GM12865 (cell line): ENCODE measurements at regions not wholly inside any gene's neighbourhood (a gene's known extent, or its start where the extent isn't known, plus 50 kb on each side); places are given as distances from the start of the nearest gene placed in this dataset.

ENCODE experiments used
- DNase-seq: peaks from one replicate; pipeline ENCODE4 v3.0.0; 2010; ENCODE audit warnings: low read depth
- H3K4me3 ChIP-seq: 2 replicates; pipeline ENCODE4 v1.5.1; 2011; ENCODE audit warnings: mild to moderate bottlenecking, low read depth, low read length, control low read depth
- TF ChIP-seq, protein P1 (sequence below): IDR thresholded peaks from 2 replicates; pipeline ENCODE4 v1.5.1; 2011; ENCODE audit warnings: low read length, control low read depth, low read depth, inconsistent platforms; ENCODE audit not compliant: insufficient read depth; ENCODE audit errors: missing control alignments

DNA sequence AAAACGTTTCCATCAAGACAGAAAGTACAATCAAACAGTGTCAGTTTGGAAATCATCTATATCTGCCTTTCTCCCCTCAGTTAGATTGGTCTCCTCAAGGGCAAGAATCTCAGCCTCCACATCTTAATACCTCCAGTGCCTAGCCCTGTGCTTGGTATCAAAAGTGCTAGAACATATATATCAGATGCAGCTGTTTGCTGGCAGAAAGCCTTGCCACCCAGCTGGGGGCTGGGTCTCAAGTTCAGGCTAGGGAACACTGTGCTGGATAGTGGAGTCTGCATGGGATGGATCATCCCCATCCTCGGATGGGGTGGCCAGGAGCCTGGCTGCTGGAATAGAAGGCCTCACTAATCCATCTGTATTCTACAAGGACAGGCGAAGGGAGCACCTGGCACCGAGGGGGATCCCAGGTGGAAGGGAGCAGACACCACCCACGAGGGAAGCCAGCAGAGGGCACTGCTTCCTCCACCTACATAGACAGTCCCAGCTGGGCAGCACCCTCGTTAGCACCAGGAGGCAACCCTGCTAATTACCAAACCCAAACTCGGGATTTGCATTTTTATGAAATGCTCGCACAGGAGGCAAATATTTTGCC lies 602.2 kb downstream of the BUD13 start:
- no peak overlapping the region for H3K4me3 ChIP-seq
- DNase-seq = peak; percentile 12
- TF ChIP-seq, protein P1, sequence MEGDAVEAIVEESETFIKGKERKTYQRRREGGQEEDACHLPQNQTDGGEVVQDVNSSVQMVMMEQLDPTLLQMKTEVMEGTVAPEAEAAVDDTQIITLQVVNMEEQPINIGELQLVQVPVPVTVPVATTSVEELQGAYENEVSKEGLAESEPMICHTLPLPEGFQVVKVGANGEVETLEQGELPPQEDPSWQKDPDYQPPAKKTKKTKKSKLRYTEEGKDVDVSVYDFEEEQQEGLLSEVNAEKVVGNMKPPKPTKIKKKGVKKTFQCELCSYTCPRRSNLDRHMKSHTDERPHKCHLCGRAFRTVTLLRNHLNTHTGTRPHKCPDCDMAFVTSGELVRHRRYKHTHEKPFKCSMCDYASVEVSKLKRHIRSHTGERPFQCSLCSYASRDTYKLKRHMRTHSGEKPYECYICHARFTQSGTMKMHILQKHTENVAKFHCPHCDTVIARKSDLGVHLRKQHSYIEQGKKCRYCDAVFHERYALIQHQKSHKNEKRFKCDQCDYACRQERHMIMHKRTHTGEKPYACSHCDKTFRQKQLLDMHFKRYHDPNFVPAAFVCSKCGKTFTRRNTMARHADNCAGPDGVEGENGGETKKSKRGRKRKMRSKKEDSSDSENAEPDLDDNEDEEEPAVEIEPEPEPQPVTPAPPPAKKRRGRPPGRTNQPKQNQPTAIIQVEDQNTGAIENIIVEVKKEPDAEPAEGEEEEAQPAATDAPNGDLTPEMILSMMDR = peak; percentile 37

DNA sequence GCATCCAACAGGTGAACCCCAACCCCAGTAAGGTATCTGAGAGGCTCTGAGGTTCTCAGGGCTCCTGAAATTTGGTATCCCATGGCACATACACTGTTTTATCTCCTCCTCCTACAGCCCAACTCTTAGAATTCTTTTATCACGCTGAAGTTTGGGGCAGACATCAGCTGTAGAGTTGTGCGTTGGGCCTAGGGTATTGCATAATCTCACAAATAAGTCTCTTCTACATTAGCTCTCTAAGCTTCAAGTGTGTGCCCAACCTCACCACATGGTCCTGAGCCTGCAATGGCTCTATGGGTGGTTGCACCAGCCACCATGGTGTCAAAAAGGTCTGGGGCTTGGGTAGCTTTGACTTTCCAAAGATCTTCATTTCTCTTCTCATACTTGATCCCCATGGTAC lies 603.0 kb downstream of the BUD13 start:
- no peak overlapping the region for H3K4me3 ChIP-seq
- TF ChIP-seq, protein P1 = no peak
- no peak for DNase-seq

DNA sequence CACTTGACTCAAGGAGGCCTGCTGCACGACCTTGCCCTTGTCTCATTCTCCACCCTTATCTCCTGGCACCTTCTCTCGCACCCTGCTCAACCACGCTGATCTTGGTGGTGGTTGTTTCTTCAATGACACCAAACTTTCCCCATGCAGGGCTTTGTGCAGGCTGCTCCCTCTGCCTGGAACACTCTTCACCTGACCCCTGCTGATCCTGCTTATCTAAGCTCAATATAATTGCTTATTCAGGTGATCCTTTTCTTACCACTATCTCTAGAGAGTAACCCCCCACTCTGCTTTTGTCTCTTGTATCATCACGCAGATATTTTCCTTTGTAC lies 604.4 kb downstream of the BUD13 start:
- TF ChIP-seq, protein P1 = no peak
- no peak overlapping the region for H3K4me3 ChIP-seq
- DNase-seq = no peak

DNA sequence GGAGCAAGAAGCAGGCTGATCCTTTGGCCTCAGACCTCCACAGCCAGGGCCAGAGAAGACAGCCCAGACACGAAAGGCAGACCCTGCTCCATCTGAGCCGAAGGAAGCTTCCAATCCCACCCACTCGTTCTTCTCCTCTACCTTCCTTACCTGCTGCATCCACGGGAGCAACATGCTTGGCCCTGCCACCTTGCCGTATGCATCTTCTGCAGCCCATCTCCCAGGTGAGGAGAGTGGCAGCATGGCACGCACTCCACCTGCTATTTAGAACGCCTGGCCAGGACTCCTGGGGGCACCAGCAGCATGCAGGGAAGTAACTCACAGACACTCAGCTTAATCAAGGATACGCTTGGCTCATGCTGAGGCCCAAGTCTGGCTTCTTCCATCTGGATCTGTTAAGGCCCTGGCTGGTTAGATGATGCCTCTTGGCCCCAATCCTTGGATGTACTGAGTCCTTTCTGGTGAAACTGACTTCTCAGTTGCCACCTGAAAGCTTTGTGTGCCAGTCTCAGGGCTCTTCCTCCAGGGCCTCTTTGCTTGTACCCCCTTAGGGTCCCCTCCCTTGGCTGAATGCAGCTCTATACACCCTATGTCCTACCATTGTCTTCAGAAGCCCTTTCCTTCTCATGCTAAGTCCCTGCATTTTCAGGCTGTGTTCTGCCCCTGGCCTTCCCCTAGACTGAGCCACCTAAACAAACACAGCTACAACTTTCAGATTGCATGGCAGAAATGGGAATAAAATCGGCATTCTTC lies 604.9 kb downstream of the BUD13 start:
- TF ChIP-seq, protein P1 = no peak
- no peak for DNase-seq
- no peak overlapping the region for H3K4me3 ChIP-seq

DNA sequence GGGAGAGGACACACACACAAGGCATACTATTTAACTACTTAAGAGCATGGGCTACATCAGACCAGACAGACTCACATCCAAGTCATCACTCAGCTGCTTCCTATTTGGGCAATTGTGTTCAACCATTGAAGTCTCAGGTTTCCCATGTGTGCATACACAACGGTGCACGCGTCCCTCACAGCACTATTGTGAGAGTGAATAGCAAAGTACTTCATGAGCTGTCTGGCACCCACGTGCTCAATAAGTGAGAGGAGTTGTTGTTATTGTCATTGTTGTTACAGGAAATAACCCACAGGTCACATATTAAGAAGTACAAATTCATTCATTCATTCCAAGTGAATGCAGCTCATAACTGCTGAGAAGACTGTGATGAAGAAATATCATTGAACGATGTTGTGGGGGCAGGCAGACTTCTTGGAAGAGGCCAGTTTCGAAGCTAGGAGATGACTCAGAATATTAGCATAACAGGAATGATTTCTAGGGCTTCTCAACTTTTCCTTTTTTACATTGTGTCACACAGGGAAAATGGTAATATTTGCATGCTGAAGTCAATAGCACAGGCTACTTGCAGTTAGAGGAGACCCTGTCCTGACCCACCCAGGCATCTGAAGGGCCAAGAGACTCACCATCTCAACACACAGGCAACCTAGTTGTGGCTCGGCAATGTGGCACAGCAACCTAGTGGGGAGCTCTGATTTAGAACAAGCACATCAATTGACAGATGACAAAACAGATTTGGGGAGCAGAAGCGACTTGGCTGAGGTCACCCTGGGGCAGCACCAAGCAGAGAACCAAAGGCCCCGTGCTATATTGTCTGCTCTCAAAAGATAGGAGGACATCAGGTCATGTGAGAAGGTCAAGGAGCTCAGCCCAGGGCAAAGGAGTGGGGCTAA lies 606.0 kb downstream of the BUD13 start:
- DNase-seq = no peak
- TF ChIP-seq, protein P1 = no peak
- H3K4me3 ChIP-seq = no peak overlapping the region

DNA sequence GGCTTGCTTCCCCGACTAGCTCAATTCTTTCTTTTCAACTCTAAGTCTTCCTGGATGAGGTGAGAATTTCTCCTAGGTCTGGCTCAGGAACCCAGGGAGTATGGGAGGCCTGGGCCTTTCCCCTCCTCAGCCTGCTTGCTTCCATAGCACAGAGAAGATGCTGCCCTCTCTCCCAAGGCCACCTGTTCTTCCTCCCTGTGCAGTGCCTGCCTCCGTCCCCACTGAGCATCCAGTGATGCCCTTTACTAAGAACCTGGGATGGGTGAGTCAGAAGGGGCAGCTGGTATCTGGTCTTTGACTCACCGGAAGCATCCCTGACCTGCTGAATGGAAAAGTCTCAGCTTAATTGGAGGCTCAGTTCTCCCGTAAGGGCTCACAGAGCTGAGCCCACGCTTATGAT lies 607.9 kb downstream of the BUD13 start:
- TF ChIP-seq, protein P1 = no peak
- no peak for DNase-seq
- H3K4me3 ChIP-seq = no peak overlapping the region

DNA sequence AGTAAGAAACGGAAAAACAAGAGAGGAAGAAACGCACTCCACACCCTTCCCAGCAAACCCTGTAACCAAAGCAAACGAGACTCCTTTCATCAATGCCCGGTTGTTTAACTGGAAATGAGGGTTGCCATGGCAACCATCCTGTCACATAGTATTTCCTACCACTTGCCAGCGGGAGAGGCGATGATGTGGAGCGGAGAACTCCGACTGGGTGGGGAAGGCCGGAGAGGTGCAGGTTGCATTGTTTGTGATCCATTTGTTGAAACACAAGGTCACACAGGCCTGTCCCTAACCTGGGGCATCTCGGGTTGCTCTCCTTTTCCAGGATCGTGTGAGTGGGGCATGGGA lies 609.9 kb downstream of the BUD13 start:
- no peak for DNase-seq

More for the DNA sequence above, 609.9 kb downstream of the BUD13 start:
- no peak overlapping the region for H3K4me3 ChIP-seq
- TF ChIP-seq, protein P1 = no peak
